GM19351 (cell line): ENCODE measurements at regions not wholly inside any gene's neighbourhood (a gene's known extent, or its start where the extent isn't known, plus 50 kb on each side); places are given as distances from the start of the nearest gene placed in this dataset.

ENCODE experiments used
- ATAC-seq: cut with Tn5 transposase; IDR thresholded peaks from one replicate; pipeline ENCODE4 v1.9.1; 2021; ENCODE audit warnings: mild to moderate bottlenecking, moderate library complexity; ENCODE audit not compliant: unreplicated experiment

- ATAC-seq = no peak
Measured at GRCh38 chr2:7899923-7900322, 781.9 kb upstream of the ID2 start.

- ATAC-seq = no peak
Measured at GRCh38 chr2:7900593-7900992, 781.3 kb upstream of the ID2 start.

- ATAC-seq = no peak
Measured at GRCh38 chr2:7902251-7902765, 779.5 kb upstream of the ID2 start.

- ATAC-seq = no peak
Measured at GRCh38 chr2:7904319-7904718, 777.5 kb upstream of the ID2 start.

GRCh38 chr2:7905756-7906155 lies 776.1 kb upstream of the ID2 start:
- no peak for ATAC-seq

- ATAC-seq = no peak
Measured at GRCh38 chr2:7906431-7906830, 775.4 kb upstream of the ID2 start.

GRCh38 chr2:7907041-7907440 lies 774.8 kb upstream of the ID2 start:
- ATAC-seq = no peak

GRCh38 chr2:7910752-7911151 lies 771.1 kb upstream of the ID2 start:
- ATAC-seq = no peak

- ATAC-seq = no peak
Measured at GRCh38 chr2:7911196-7911595, 770.7 kb upstream of the ID2 start.

GRCh38 chr2:7913974-7914373 lies 767.9 kb upstream of the ID2 start:
- no peak for ATAC-seq

GRCh38 chr2:7915302-7916091 lies 766.4 kb upstream of the ID2 start:
- ATAC-seq = no peak

GRCh38 chr2:7916670-7917069 lies 765.2 kb upstream of the ID2 start:
- no peak for ATAC-seq

- ATAC-seq = no peak
Measured at GRCh38 chr2:7919510-7919909, 762.3 kb upstream of the ID2 start.

- no peak for ATAC-seq
Measured at GRCh38 chr2:7924023-7924762, 757.7 kb upstream of the ID2 start.

GRCh38 chr2:7925506-7925905 lies 756.4 kb upstream of the ID2 start:
- ATAC-seq = no peak

- ATAC-seq = no peak
Measured at GRCh38 chr2:7927691-7928090, 754.2 kb upstream of the ID2 start.

GRCh38 chr2:7929281-7929680 lies 752.6 kb upstream of the ID2 start:
- no peak for ATAC-seq

GRCh38 chr2:7930800-7931635 lies 750.8 kb upstream of the ID2 start:
- ATAC-seq = no peak

- ATAC-seq = no peak
Measured at GRCh38 chr2:7931808-7932207, 750.0 kb upstream of the ID2 start.

GRCh38 chr2:7933672-7934071 lies 748.2 kb upstream of the ID2 start:
- no peak for ATAC-seq

GRCh38 chr2:7934476-7934875 lies 747.4 kb upstream of the ID2 start:
- no peak for ATAC-seq
